ENCODE measurements at regions not wholly inside any gene's neighbourhood (a gene's known extent, or its start where the extent isn't known, plus 50 kb on each side); places are given as distances from the start of the nearest gene placed in this dataset.

- TF ChIP-seq CTCF (IDR thresholded peaks at IDR 0.05; ENCODE audit: low read depth, low read length) (no peak), POLR2A (IDR thresholded peaks at IDR 0.05; ENCODE audit: extremely low read depth, insufficient read length) (no peak), MYC (IDR thresholded peaks at IDR 0.05; ENCODE audit: low read depth, low read length) (no peak), MAX (IDR thresholded peaks at IDR 0.05; ENCODE audit: low read depth, low read length) (no peak)
Observed at GRCh38 chr21:41596241-41596925, 88.4 kb upstream of the TMPRSS2 start.

All from NB4 (cell line).